Activated CD8-positive, alpha-beta memory T cell treated with anti-CD3 and anti-CD28 coated beads, Interleukin-2, amount 50 U/mL, for 24 hours (primary cell): ENCODE measurements at regions not wholly inside any gene's neighbourhood (a gene's known extent, or its start where the extent isn't known, plus 50 kb on each side); places are given as distances from the start of the nearest gene placed in this dataset.

Source experiments
- DNase-seq: peaks from one replicate; pipeline ENCODE4 v3.0.0-alpha.2; 2020; ENCODE audit errors: extremely low read depth

- DNase-seq = no peak
These were observed 154.3 kb upstream of the C14orf180 start for GRCh38 chr14:104425171-104425681.

GRCh38 chr14:104425763-104426646 lies 153.6 kb upstream of the C14orf180 start:
- no peak for DNase-seq

GRCh38 chr14:104427131-104427851 lies 152.3 kb upstream of the C14orf180 start:
- no peak for DNase-seq

- no peak for DNase-seq
These were observed 151.2 kb upstream of the C14orf180 start for GRCh38 chr14:104428333-104428851.

GRCh38 chr14:104428860-104429259 lies 150.7 kb upstream of the C14orf180 start:
- no peak for DNase-seq

- DNase-seq = no peak
These were observed 150.2 kb upstream of the C14orf180 start for GRCh38 chr14:104429291-104429861.

GRCh38 chr14:104431351-104431928 lies 148.1 kb upstream of the C14orf180 start:
- DNase-seq = no peak

GRCh38 chr14:104431929-104432541 lies 147.5 kb upstream of the C14orf180 start:
- no peak for DNase-seq

- no peak for DNase-seq
These were observed 146.8 kb upstream of the C14orf180 start for GRCh38 chr14:104432611-104433231.

GRCh38 chr14:104433401-104434213 lies 146.0 kb upstream of the C14orf180 start:
- DNase-seq = no peak

- no peak for DNase-seq
These were observed 145.1 kb upstream of the C14orf180 start for GRCh38 chr14:104434214-104435076.

- DNase-seq = no peak
These were observed 144.2 kb upstream of the C14orf180 start for GRCh38 chr14:104435147-104436046.

- DNase-seq = no peak
These were observed 143.4 kb upstream of the C14orf180 start for GRCh38 chr14:104436047-104436591.

GRCh38 chr14:104436741-104437701 lies 142.5 kb upstream of the C14orf180 start:
- no peak for DNase-seq

GRCh38 chr14:104437703-104438102 lies 141.9 kb upstream of the C14orf180 start:
- DNase-seq = no peak

GRCh38 chr14:104438166-104438887 lies 141.2 kb upstream of the C14orf180 start:
- no peak for DNase-seq
